ENCODE measurements at regions not wholly inside any gene's neighbourhood (a gene's known extent, or its start where the extent isn't known, plus 50 kb on each side); places are given as distances from the start of the nearest gene placed in this dataset.

GRCh38 chr6:169963581-169964297 lies 212.3 kb downstream of the ERMARD start:
- H3K9me3 ChIP-seq (ENCODE audit: control insufficient read depth in 2 of 2, insufficient read depth in 1 of 2, low read depth in 1 of 2, low read length in 1 of 2) = no peaks in the 10 kb centered on the region
- H3K4me1 ChIP-seq (ENCODE audit: control insufficient read depth in 2 of 2, insufficient read depth in 2 of 2, low read length in 1 of 2) = peaks cover 4 to 9% of the 10 kb centered on the region in 2 donors
- H3K27ac ChIP-seq (ENCODE audit: low read depth in 2 of 2, low read length in 1 of 2) = no peak overlapping the region
- no peaks in the 10 kb centered on the region for H3K27me3 ChIP-seq (ENCODE audit: control insufficient read depth in 1 of 2, insufficient read depth in 2 of 2, low read length in 2 of 2)
- 93 to 95% methylated on average over 55 of the region's 55 CpGs for WGBS, 2 donors
- H3K36me3 ChIP-seq (ENCODE audit: control insufficient read depth in 2 of 2, insufficient read depth in 2 of 2, low read length in 1 of 2) = no peaks in the 10 kb centered on the region
- H3K4me3 ChIP-seq (ENCODE audit: low read depth in 1 of 2, low read length in 2 of 2) = no peak overlapping the region

- no peak overlapping the region for H3K27ac ChIP-seq (ENCODE audit: low read depth in 2 of 2, low read length in 1 of 2)
- peaks cover 4 to 9% of the 10 kb centered on the region in 2 donors for H3K4me1 ChIP-seq (ENCODE audit: control insufficient read depth in 2 of 2, insufficient read depth in 2 of 2, low read length in 1 of 2)
- no peak overlapping the region for H3K4me3 ChIP-seq (ENCODE audit: low read depth in 1 of 2, low read length in 2 of 2)
- H3K27me3 ChIP-seq (ENCODE audit: control insufficient read depth in 1 of 2, insufficient read depth in 2 of 2, low read length in 2 of 2) = no peaks in the 10 kb centered on the region
- no peaks in the 10 kb centered on the region for H3K9me3 ChIP-seq (ENCODE audit: control insufficient read depth in 2 of 2, insufficient read depth in 1 of 2, low read depth in 1 of 2, low read length in 1 of 2)
- 92% methylated on average over 44 of the region's 44 CpGs for WGBS, 2 donors
- H3K36me3 ChIP-seq (ENCODE audit: control insufficient read depth in 2 of 2, insufficient read depth in 2 of 2, low read length in 1 of 2) = no peaks in the 10 kb centered on the region
Observed at GRCh38 chr6:169962604-169963469, 211.4 kb downstream of the ERMARD start.

- peak overlapping the region in 1 of 2 donors; percentile 11 for H3K4me3 ChIP-seq (ENCODE audit: low read depth in 1 of 2, low read length in 2 of 2)
Observed at GRCh38 chr6:169961772-169962561, 210.5 kb downstream of the ERMARD start.

GRCh38 chr6:169960886-169961611 lies 209.6 kb downstream of the ERMARD start:
- Histone ChIP-seq H3K9me3 (ENCODE audit: control insufficient read depth in 2 of 2, insufficient read depth in 1 of 2, low read depth in 1 of 2, low read length in 1 of 2) (no peaks in the 10 kb centered on the region), H3K36me3 (ENCODE audit: control insufficient read depth in 2 of 2, insufficient read depth in 2 of 2, low read length in 1 of 2) (no peaks in the 10 kb centered on the region), H3K4me1 (ENCODE audit: control insufficient read depth in 2 of 2, insufficient read depth in 2 of 2, low read length in 1 of 2) (peaks cover 4 to 9% of the 10 kb centered on the region in 2 donors), H3K27me3 (ENCODE audit: control insufficient read depth in 1 of 2, insufficient read depth in 2 of 2, low read length in 2 of 2) (no peaks in the 10 kb centered on the region), H3K4me3 (ENCODE audit: low read depth in 1 of 2, low read length in 2 of 2) (no peak overlapping the region), H3K27ac (ENCODE audit: low read depth in 2 of 2, low read length in 1 of 2) (no peak overlapping the region)
- WGBS, 2 donors = 79 to 84% methylated on average over 12 of the region's 12 CpGs

More at GRCh38 chr6:169961772-169962561, 210.5 kb downstream of the ERMARD start:
- no peaks in the 10 kb centered on the region for H3K36me3 ChIP-seq (ENCODE audit: control insufficient read depth in 2 of 2, insufficient read depth in 2 of 2, low read length in 1 of 2)
- 25 to 47% methylated on average over 60 to 75 of the region's 75 CpGs for WGBS, 2 donors
- no peak overlapping the region for H3K27ac ChIP-seq (ENCODE audit: low read depth in 2 of 2, low read length in 1 of 2)
- H3K4me1 ChIP-seq (ENCODE audit: control insufficient read depth in 2 of 2, insufficient read depth in 2 of 2, low read length in 1 of 2) = peaks cover 4 to 9% of the 10 kb centered on the region in 2 donors
- no peaks in the 10 kb centered on the region for H3K27me3 ChIP-seq (ENCODE audit: control insufficient read depth in 1 of 2, insufficient read depth in 2 of 2, low read length in 2 of 2)
- no peaks in the 10 kb centered on the region for H3K9me3 ChIP-seq (ENCODE audit: control insufficient read depth in 2 of 2, insufficient read depth in 1 of 2, low read depth in 1 of 2, low read length in 1 of 2)

GRCh38 chr6:169960521-169960885 lies 209.1 kb downstream of the ERMARD start:
- Histone ChIP-seq H3K4me1 (ENCODE audit: control insufficient read depth in 2 of 2, insufficient read depth in 2 of 2, low read length in 1 of 2) (peaks cover 4 to 9% of the 10 kb centered on the region in 2 donors), H3K9me3 (ENCODE audit: control insufficient read depth in 2 of 2, insufficient read depth in 1 of 2, low read depth in 1 of 2, low read length in 1 of 2) (no peaks in the 10 kb centered on the region)
- WGBS, 2 donors = 83 to 84% methylated on average over 10 of the region's 10 CpGs

GRCh38 chr6:169960003-169960344 lies 208.6 kb downstream of the ERMARD start:
- Histone ChIP-seq H3K27me3 (ENCODE audit: control insufficient read depth in 1 of 2, insufficient read depth in 2 of 2, low read length in 2 of 2) (no peaks in the 10 kb centered on the region), H3K4me1 (ENCODE audit: control insufficient read depth in 2 of 2, insufficient read depth in 2 of 2, low read length in 1 of 2) (peaks cover 4 to 9% of the 10 kb centered on the region in 2 donors), H3K4me3 (ENCODE audit: low read depth in 1 of 2, low read length in 2 of 2) (no peak overlapping the region), H3K36me3 (ENCODE audit: control insufficient read depth in 2 of 2, insufficient read depth in 2 of 2, low read length in 1 of 2) (no peaks in the 10 kb centered on the region), H3K9me3 (ENCODE audit: control insufficient read depth in 2 of 2, insufficient read depth in 1 of 2, low read depth in 1 of 2, low read length in 1 of 2) (no peaks in the 10 kb centered on the region), H3K27ac (ENCODE audit: low read depth in 2 of 2, low read length in 1 of 2) (no peak overlapping the region)
- 80 to 88% methylated on average over 4 of the region's 4 CpGs for WGBS, 2 donors

More at GRCh38 chr6:169960521-169960885, 209.1 kb downstream of the ERMARD start:
- Histone ChIP-seq H3K27me3 (ENCODE audit: control insufficient read depth in 1 of 2, insufficient read depth in 2 of 2, low read length in 2 of 2) (no peaks in the 10 kb centered on the region), H3K4me3 (ENCODE audit: low read depth in 1 of 2, low read length in 2 of 2) (no peak overlapping the region), H3K27ac (ENCODE audit: low read depth in 2 of 2, low read length in 1 of 2) (no peak overlapping the region), H3K36me3 (ENCODE audit: control insufficient read depth in 2 of 2, insufficient read depth in 2 of 2, low read length in 1 of 2) (no peaks in the 10 kb centered on the region)

- no peaks in the 10 kb centered on the region for H3K36me3 ChIP-seq (ENCODE audit: control insufficient read depth in 2 of 2, insufficient read depth in 2 of 2, low read length in 1 of 2)
- 34 to 42% methylated on average over 28 of the region's 28 CpGs for WGBS, 2 donors
- no peak overlapping the region for H3K4me3 ChIP-seq (ENCODE audit: low read depth in 1 of 2, low read length in 2 of 2)
- H3K27ac ChIP-seq (ENCODE audit: low read depth in 2 of 2, low read length in 1 of 2) = peak overlapping the region; percentile 1 to 39
- no peaks in the 10 kb centered on the region for H3K9me3 ChIP-seq (ENCODE audit: control insufficient read depth in 2 of 2, insufficient read depth in 1 of 2, low read depth in 1 of 2, low read length in 1 of 2)
- H3K4me1 ChIP-seq (ENCODE audit: control insufficient read depth in 2 of 2, insufficient read depth in 2 of 2, low read length in 1 of 2) = peaks cover 4 to 9% of the 10 kb centered on the region in 2 donors
- no peaks in the 10 kb centered on the region for H3K27me3 ChIP-seq (ENCODE audit: control insufficient read depth in 1 of 2, insufficient read depth in 2 of 2, low read length in 2 of 2)
Observed at GRCh38 chr6:169959136-169960002, 207.9 kb downstream of the ERMARD start.

GRCh38 chr6:169958510-169958909 lies 207.1 kb downstream of the ERMARD start:
- peaks cover 4 to 9% of the 10 kb centered on the region in 2 donors for H3K4me1 ChIP-seq (ENCODE audit: control insufficient read depth in 2 of 2, insufficient read depth in 2 of 2, low read length in 1 of 2)
- H3K27me3 ChIP-seq (ENCODE audit: control insufficient read depth in 1 of 2, insufficient read depth in 2 of 2, low read length in 2 of 2) = no peaks in the 10 kb centered on the region
- WGBS, 2 donors = 85 to 91% methylated on average over 10 of the region's 10 CpGs
- H3K36me3 ChIP-seq (ENCODE audit: control insufficient read depth in 2 of 2, insufficient read depth in 2 of 2, low read length in 1 of 2) = no peaks in the 10 kb centered on the region
- no peaks in the 10 kb centered on the region for H3K9me3 ChIP-seq (ENCODE audit: control insufficient read depth in 2 of 2, insufficient read depth in 1 of 2, low read depth in 1 of 2, low read length in 1 of 2)
- peak overlapping the region in 1 of 2 donors; percentile 1 for H3K27ac ChIP-seq (ENCODE audit: low read depth in 2 of 2, low read length in 1 of 2)
- H3K4me3 ChIP-seq (ENCODE audit: low read depth in 1 of 2, low read length in 2 of 2) = no peak overlapping the region

Measured in esophagus (tissue), 2 donors.